DOHH2 (cell line): ENCODE measurements at regions not wholly inside any gene's neighbourhood (a gene's known extent, or its start where the extent isn't known, plus 50 kb on each side); places are given as distances from the start of the nearest gene placed in this dataset.

Source experiments
- H3F3A ChIP-seq: fragments of 200-600 bp; sonication (generic), shearing (Covaris generic); 2 replicates; pipeline ENCODE4 v1.6.0; 2016; ENCODE audit warnings: antibody characterized with exemption, mild to moderate bottlenecking; ENCODE audit not compliant: control insufficient read depth, insufficient read depth
- H3K27ac ChIP-seq: fragments of 200-600 bp; sonication (generic); 2 replicates; pipeline ENCODE4 v1.5.1; 2014; ENCODE audit warnings: low read depth, mild to moderate bottlenecking, low read length, moderate library complexity
- H3K27me3 ChIP-seq: fragments of 200-600 bp; sonication (generic); 2 replicates; pipeline ENCODE4 v1.6.1; 2014; ENCODE audit warnings: mild to moderate bottlenecking, low read length, mixed read lengths; ENCODE audit not compliant: control insufficient read depth
- H3K36me3 ChIP-seq: fragments of 200-600 bp; sonication (generic); 2 replicates; pipeline ENCODE4 v1.6.1; 2014; ENCODE audit warnings: mild to moderate bottlenecking, low read length, moderate library complexity, mixed read lengths; ENCODE audit not compliant: control insufficient read depth
- H3K4me1 ChIP-seq: fragments of 200-600 bp; sonication (generic); 2 replicates; pipeline ENCODE4 v1.6.1; 2014; ENCODE audit warnings: mild to moderate bottlenecking, low read length, mixed read lengths; ENCODE audit not compliant: control insufficient read depth
- H3K4me2 ChIP-seq: fragments of 200-600 bp; sonication (generic); 2 replicates; pipeline ENCODE4 v1.6.0; 2014; ENCODE audit warnings: mild to moderate bottlenecking, low read length, moderate library complexity
- H3K4me3 ChIP-seq: fragments of 200-600 bp; sonication (generic); 2 replicates; pipeline ENCODE4 v1.5.1; 2014; ENCODE audit warnings: mild to moderate bottlenecking, low read length, mixed read lengths
- H3K79me2 ChIP-seq: fragments of 200-600 bp; sonication (generic); 2 replicates; pipeline ENCODE4 v1.6.1; 2014; ENCODE audit warnings: mild to moderate bottlenecking, low read length, mixed read lengths; ENCODE audit not compliant: control insufficient read depth
- H3K9me2 ChIP-seq: fragments of 200-600 bp; sonication (generic); replicated peaks from 2 replicates; pipeline ENCODE4 v1.6.1; 2014; ENCODE audit warnings: mild to moderate bottlenecking, low read length, mixed read lengths; ENCODE audit not compliant: control insufficient read depth
- H3K9me3 ChIP-seq: fragments of 200-600 bp; sonication (generic); 2 replicates; pipeline ENCODE4 v1.6.1; 2014; ENCODE audit warnings: antibody characterized with exemption, low read length, mixed read lengths; ENCODE audit not compliant: control insufficient read depth, insufficient read depth
- H4K20me1 ChIP-seq: fragments of 200-600 bp; sonication (generic); 2 replicates; pipeline ENCODE4 v1.6.0; 2014; ENCODE audit warnings: low read depth, mild to moderate bottlenecking, antibody characterized with exemption, low read length, moderate library complexity; ENCODE audit not compliant: control insufficient read depth, insufficient read depth
- CTCF ChIP-seq: fragments of 200-600 bp; sonication (generic); IDR thresholded peaks from one replicate; pipeline ENCODE4 v1.5.1; 2014; ENCODE audit warnings: antibody characterized with exemption, mild to moderate bottlenecking, low read depth, low read length; ENCODE audit not compliant: poor library complexity, severe bottlenecking
- EZH2phosphoT487 ChIP-seq: fragments of 200-600 bp; sonication (generic); IDR thresholded peaks from 2 replicates; pipeline ENCODE4 v1.6.1; 2017; ENCODE audit warnings: borderline replicate concordance, mild to moderate bottlenecking, antibody characterized with exemption, low read length, moderate library complexity, mixed read lengths

GRCh38 chr1:244954359-244954758 lies 90.0 kb upstream of the HNRNPU start:
- Histone ChIP-seq H3K4me2 (no peak overlapping the region), H3K9me3 (no peaks in the 10 kb centered on the region), H4K20me1 (no peaks in the 10 kb centered on the region), H3K9me2 (no peaks in the 10 kb centered on the region), H3K27me3 (no peaks in the 10 kb centered on the region), H3F3A (peaks cover 2% of the 10 kb centered on the region; the same call in 1 of the 2 replicates), H3K4me1 (peaks cover 19% of the 10 kb centered on the region), H3K4me3 (no peak overlapping the region), H3K27ac (no peak overlapping the region), H3K79me2 (no peaks in the 10 kb centered on the region), H3K36me3 (no peaks in the 10 kb centered on the region)
- TF ChIP-seq EZH2phosphoT487 (no peak), CTCF (no peak)

GRCh38 chr1:244953901-244954300 lies 89.6 kb upstream of the HNRNPU start:
- no peak overlapping the region for H3K4me2 ChIP-seq
- no peaks in the 10 kb centered on the region for H3K9me2 ChIP-seq
- TF ChIP-seq EZH2phosphoT487, result no peak
- TF ChIP-seq CTCF, result no peak

GRCh38 chr1:244952940-244953339 lies 88.6 kb upstream of the HNRNPU start:
- no peaks in the 10 kb centered on the region for H3K9me3 ChIP-seq
- H3K9me2 ChIP-seq, result no peaks in the 10 kb centered on the region
- H3K4me3 ChIP-seq, result no peak overlapping the region
- H3K79me2 ChIP-seq, result no peaks in the 10 kb centered on the region
- TF ChIP-seq EZH2phosphoT487 (no peak), CTCF (no peak)
- no peak overlapping the region for H3K4me2 ChIP-seq
- no peaks in the 10 kb centered on the region for H3K36me3 ChIP-seq
- peaks cover 2% of the 10 kb centered on the region; the same call in 1 of the 2 replicates for H3F3A ChIP-seq
- H3K27me3 ChIP-seq, result no peaks in the 10 kb centered on the region
- no peaks in the 10 kb centered on the region for H4K20me1 ChIP-seq
- no peak overlapping the region for H3K27ac ChIP-seq
- peaks cover 12% of the 10 kb centered on the region for H3K4me1 ChIP-seq

More at GRCh38 chr1:244953901-244954300, 89.6 kb upstream of the HNRNPU start:
- Histone ChIP-seq H3K27ac (no peak overlapping the region), H3K9me3 (no peaks in the 10 kb centered on the region), H3K4me1 (peaks cover 19% of the 10 kb centered on the region), H3K4me3 (no peak overlapping the region), H4K20me1 (no peaks in the 10 kb centered on the region), H3K27me3 (no peaks in the 10 kb centered on the region), H3K79me2 (no peaks in the 10 kb centered on the region), H3K36me3 (no peaks in the 10 kb centered on the region), H3F3A (peaks cover 2% of the 10 kb centered on the region; the same call in 1 of the 2 replicates)
